ENCODE measurements at regions not wholly inside any gene's neighbourhood (a gene's known extent, or its start where the extent isn't known, plus 50 kb on each side); places are given as distances from the start of the nearest gene placed in this dataset.

- no peak for FAIRE-seq
- no peak overlapping the region for H3K4me2 ChIP-seq
- H3K4me1 ChIP-seq: no peaks in the 10 kb centered on the region
- no peak for ATAC-seq
- H3K9me3 ChIP-seq: no peaks in the 10 kb centered on the region
- CTCF ChIA-PET: interaction anchor here (0.6 kb wide), 1 partner anchor 254 kb away, joined by 4 read pairs; no protein-coding TSS in a partner anchor
- H3K27ac ChIP-seq: no peak overlapping the region
- WGBS (ENCODE audit: missing lambda C conversion rate): 8% methylated on average over 4 of the region's 4 CpGs
- no peak for DNase-seq (ENCODE audit: low read depth in 1 of 2, low spot score in 1 of 2)
- POLR2A ChIA-PET: no interaction called here
- no peak overlapping the region for H3K4me3 ChIP-seq
- no peak for TF ChIP-seq MYC (IDR thresholded peaks at IDR 0.05; ENCODE audit: borderline replicate concordance, low read length)
Measured at GRCh38 chr18:25805939-25806338, 284.5 kb downstream of the SS18 start.

GRCh38 chr18:25805323-25805722 is 285.1 kb downstream of the SS18 start:
- CTCF ChIA-PET: interaction anchor here (0.6 kb wide), 1 partner anchor 254 kb away, joined by 4 read pairs; no protein-coding TSS in a partner anchor
- no peak overlapping the region for H3K27ac ChIP-seq
- WGBS (ENCODE audit: missing lambda C conversion rate): 15% methylated on average over 5 of the region's 5 CpGs
- POLR2A ChIA-PET: no interaction called here
- H3K9me3 ChIP-seq: no peaks in the 10 kb centered on the region
- ATAC-seq (no peak), FAIRE-seq (no peak), DNase-seq (ENCODE audit: low read depth in 1 of 2, low spot score in 1 of 2) (no peak)
- H3K4me2 ChIP-seq: no peak overlapping the region
- no peaks in the 10 kb centered on the region for H3K4me1 ChIP-seq
- no peak for TF ChIP-seq BCL3 (IDR thresholded peaks at IDR 0.05)
- TF ChIP-seq CHD4 (IDR thresholded peaks at IDR 0.05; ENCODE audit: borderline replicate concordance): no peak
- no peak for TF ChIP-seq RNF2 (IDR thresholded peaks at IDR 0.05; ENCODE audit: borderline replicate concordance, low read depth)
- no peak for TF ChIP-seq RFX5 (IDR thresholded peaks at IDR 0.05)
- TF ChIP-seq FOSB (CRISPR knock-in tag; IDR thresholded peaks at IDR 0.05): no peak
- no peak for TF ChIP-seq KDM1A (IDR thresholded peaks at IDR 0.05; ENCODE audit: low read depth)
- no peak for TF ChIP-seq HMGXB4 (CRISPR knock-in tag; IDR thresholded peaks at IDR 0.05; ENCODE audit: borderline replicate concordance)
- no peak for TF ChIP-seq SMC3 (IDR thresholded peaks at IDR 0.05)
- no peak for TF ChIP-seq NR3C1 (IDR thresholded peaks at IDR 0.05)
- TF ChIP-seq POLR2AphosphoS2 (conservative IDR thresholded peaks at IDR 0.05; ENCODE audit: low read length): no peak
- no peak for TF ChIP-seq JUNB (IDR thresholded peaks at IDR 0.05)
- TF ChIP-seq RCOR1 (IDR thresholded peaks at IDR 0.05; ENCODE audit: low read depth, low read length): no peak
- TF ChIP-seq PHF8 (IDR thresholded peaks at IDR 0.05; ENCODE audit: borderline replicate concordance, low read depth): no peak
- TF ChIP-seq EP300 (IDR thresholded peaks at IDR 0.05): no peak
- no peak overlapping the region for H3K4me3 ChIP-seq

- Histone ChIP-seq H3K4me2 (no peak overlapping the region), H3K4me1 (no peaks in the 10 kb centered on the region), H3K9me3 (no peaks in the 10 kb centered on the region), H3K27ac (no peak overlapping the region), H3K4me3 (no peak overlapping the region)
- no peak for DNase-seq (ENCODE audit: low read depth in 1 of 2, low spot score in 1 of 2)
- WGBS (ENCODE audit: missing lambda C conversion rate): 31% methylated on average over 3 of the region's 3 CpGs
- TF ChIP-seq POLR2AphosphoS2 (conservative IDR thresholded peaks at IDR 0.05; ENCODE audit: low read length): no peak
- TF ChIP-seq FOXS1 (CRISPR knock-in tag; IDR thresholded peaks at IDR 0.05): no peak
- TF ChIP-seq FOSB (CRISPR knock-in tag; IDR thresholded peaks at IDR 0.05): no peak
- ATAC-seq: no peak
- no peak for FAIRE-seq
- POLR2A ChIA-PET: no interaction called here
- CTCF ChIA-PET: no interaction called here
Measured at GRCh38 chr18:25799231-25799630, 291.2 kb downstream of the SS18 start.

GRCh38 chr18:25798046-25798445 is 292.4 kb downstream of the SS18 start:
- no peak overlapping the region for H3K4me2 ChIP-seq
- no peak overlapping the region for H3K27ac ChIP-seq
- no peak for DNase-seq (ENCODE audit: low read depth in 1 of 2, low spot score in 1 of 2)
- POLR2A ChIA-PET: no interaction called here
- no peaks in the 10 kb centered on the region for H3K9me3 ChIP-seq
- H3K4me3 ChIP-seq: no peak overlapping the region
- FAIRE-seq: no peak
- ATAC-seq: no peak
- CTCF ChIA-PET: no interaction called here
- WGBS (ENCODE audit: missing lambda C conversion rate): 20% methylated on average over 3 of the region's 4 CpGs
- H3K4me1 ChIP-seq: no peaks in the 10 kb centered on the region
- no peak for TF ChIP-seq HEYL (CRISPR knock-in tag; IDR thresholded peaks at IDR 0.05)
- TF ChIP-seq EHMT2 (IDR thresholded peaks at IDR 0.05; ENCODE audit: low read depth): no peak
- TF ChIP-seq CBX8 (IDR thresholded peaks at IDR 0.05): no peak
- no peak for TF ChIP-seq SMC3 (IDR thresholded peaks at IDR 0.05)
- no peak for TF ChIP-seq KDM5A (IDR thresholded peaks at IDR 0.05)
- TF ChIP-seq MAFK (IDR thresholded peaks at IDR 0.05; ENCODE audit: partially characterized antibody): no peak
- no peak for TF ChIP-seq NFE2L2 (conservative IDR thresholded peaks at IDR 0.05; ENCODE audit: low read length)
- TF ChIP-seq JUNB (IDR thresholded peaks at IDR 0.05): no peak
- no peak for TF ChIP-seq HOXB13 (CRISPR knock-in tag; IDR thresholded peaks at IDR 0.05; ENCODE audit: low read depth)
- TF ChIP-seq NPAS2 (CRISPR knock-in tag; IDR thresholded peaks at IDR 0.05; ENCODE audit: borderline replicate concordance): no peak
- TF ChIP-seq ZNF302 (CRISPR knock-in tag; IDR thresholded peaks at IDR 0.05): no peak
- no peak for TF ChIP-seq POLR2A (IDR thresholded peaks at IDR 0.05; ENCODE audit: low read length)
- TF ChIP-seq CHD4 (IDR thresholded peaks at IDR 0.05; ENCODE audit: borderline replicate concordance): no peak
- TF ChIP-seq MAX (IDR thresholded peaks at IDR 0.05): no peak
- TF ChIP-seq FOXS1 (CRISPR knock-in tag; IDR thresholded peaks at IDR 0.05): no peak
- TF ChIP-seq HES2 (IDR thresholded peaks at IDR 0.05): no peak
- TF ChIP-seq ESRRA (IDR thresholded peaks at IDR 0.05; ENCODE audit: borderline replicate concordance, low read length): no peak
- TF ChIP-seq RFX5 (IDR thresholded peaks at IDR 0.05): no peak

All from A549 (cell line).